Fibroblast of the aortic adventitia (primary cell): ENCODE measurements at regions not wholly inside any gene's neighbourhood (a gene's known extent, or its start where the extent isn't known, plus 50 kb on each side); places are given as distances from the start of the nearest gene placed in this dataset.
A peak's percentile ranks its signal among the peaks of the same experiment; 100 is the strongest.

Experiments used
- DNase-seq: peaks from one replicate; pipeline ENCODE4 v3.0.0-alpha.2; 2010; ENCODE audit warnings: low read depth
- H3K4me3 ChIP-seq: 2 replicates; pipeline ENCODE4 v1.5.1; 2011; ENCODE audit warnings: low read depth, mild to moderate bottlenecking, control low read depth, low read length, moderate library complexity
- TF ChIP-seq, protein P1 (sequence below): IDR thresholded peaks from 2 replicates; pipeline ENCODE4 v1.5.1; 2011; ENCODE audit warnings: mild to moderate bottlenecking, low read length, control low read depth, inconsistent platforms; ENCODE audit not compliant: insufficient read depth

GRCh38 chr5:103435136-103435889 is 127.3 kb downstream of the NUDT12 start:
- DNase-seq: no peak
- H3K4me3 ChIP-seq: no peak overlapping the region
- TF ChIP-seq, protein P1, sequence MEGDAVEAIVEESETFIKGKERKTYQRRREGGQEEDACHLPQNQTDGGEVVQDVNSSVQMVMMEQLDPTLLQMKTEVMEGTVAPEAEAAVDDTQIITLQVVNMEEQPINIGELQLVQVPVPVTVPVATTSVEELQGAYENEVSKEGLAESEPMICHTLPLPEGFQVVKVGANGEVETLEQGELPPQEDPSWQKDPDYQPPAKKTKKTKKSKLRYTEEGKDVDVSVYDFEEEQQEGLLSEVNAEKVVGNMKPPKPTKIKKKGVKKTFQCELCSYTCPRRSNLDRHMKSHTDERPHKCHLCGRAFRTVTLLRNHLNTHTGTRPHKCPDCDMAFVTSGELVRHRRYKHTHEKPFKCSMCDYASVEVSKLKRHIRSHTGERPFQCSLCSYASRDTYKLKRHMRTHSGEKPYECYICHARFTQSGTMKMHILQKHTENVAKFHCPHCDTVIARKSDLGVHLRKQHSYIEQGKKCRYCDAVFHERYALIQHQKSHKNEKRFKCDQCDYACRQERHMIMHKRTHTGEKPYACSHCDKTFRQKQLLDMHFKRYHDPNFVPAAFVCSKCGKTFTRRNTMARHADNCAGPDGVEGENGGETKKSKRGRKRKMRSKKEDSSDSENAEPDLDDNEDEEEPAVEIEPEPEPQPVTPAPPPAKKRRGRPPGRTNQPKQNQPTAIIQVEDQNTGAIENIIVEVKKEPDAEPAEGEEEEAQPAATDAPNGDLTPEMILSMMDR: no peak

DNA sequence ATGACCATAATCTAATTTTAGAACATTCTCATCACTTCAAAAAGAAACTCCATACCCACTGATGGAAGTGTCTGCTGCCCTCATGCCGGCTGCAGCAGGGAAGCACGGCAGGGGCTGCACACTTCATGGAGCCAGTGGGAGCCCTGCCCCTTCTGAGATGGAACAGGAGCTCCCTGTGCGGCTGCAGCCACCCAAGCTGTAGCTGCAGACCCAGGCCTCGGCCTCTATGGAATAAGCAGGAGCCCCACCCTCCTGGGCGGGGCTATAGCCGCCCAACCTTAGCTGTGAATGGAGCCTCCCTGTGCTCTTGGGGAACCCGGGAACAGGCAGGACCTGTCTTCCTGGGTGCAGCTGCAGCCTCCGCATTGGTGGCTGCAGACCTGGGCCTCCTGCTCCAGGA is 128.5 kb downstream of the NUDT12 start:
- no peak overlapping the region for H3K4me3 ChIP-seq
- TF ChIP-seq, protein P1: no peak
- no peak for DNase-seq

GRCh38 chr5:103433211-103433610 is 129.4 kb downstream of the NUDT12 start:
- DNase-seq: peak; percentile 8
- H3K4me3 ChIP-seq: no peak overlapping the region
- TF ChIP-seq, protein P1: no peak

DNA sequence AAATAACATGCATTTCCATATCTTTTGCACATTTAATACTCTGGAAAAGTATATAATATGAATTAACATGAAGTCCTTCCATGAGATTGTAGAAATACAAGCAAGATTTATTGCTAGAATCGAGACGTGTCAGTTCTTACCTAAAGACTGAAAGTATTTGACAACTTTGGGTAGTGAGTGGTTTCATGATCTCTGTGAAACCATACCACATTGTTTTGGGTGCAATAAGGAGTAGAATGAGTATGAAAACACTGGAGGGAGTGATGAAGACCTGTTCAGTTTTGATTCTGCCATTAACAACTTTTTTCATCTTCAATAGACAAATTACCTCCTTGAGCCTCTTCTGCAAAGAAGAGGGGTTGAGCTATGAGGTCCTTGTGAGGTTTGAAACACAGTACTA is 133.7 kb downstream of the NUDT12 start:
- TF ChIP-seq, protein P1: no peak
- no peak overlapping the region for H3K4me3 ChIP-seq
- DNase-seq: no peak

DNA sequence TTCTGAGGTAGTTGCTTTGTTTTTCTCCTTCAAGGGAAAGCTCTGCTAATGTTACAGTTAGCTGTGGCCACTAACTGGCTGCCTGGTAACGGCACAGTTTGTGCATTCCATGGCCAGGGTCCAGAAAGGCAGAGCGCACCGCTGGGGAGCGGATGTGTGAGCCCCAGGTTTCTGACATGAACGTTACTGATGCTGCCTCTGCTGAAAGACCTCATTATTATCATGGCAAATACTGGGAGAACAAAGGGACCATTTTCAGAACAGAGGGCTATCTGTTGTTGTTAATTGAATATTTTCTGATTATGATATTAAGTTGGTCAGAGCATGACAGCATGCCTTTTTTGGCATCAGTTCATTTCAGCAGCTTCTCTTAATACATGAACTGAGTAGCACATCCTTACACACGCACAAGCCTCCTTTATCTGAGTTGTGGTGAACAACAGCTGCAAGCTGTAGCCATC is 134.1 kb downstream of the NUDT12 start:
- TF ChIP-seq, protein P1: no peak
- DNase-seq: peak; percentile 39
- no peak overlapping the region for H3K4me3 ChIP-seq

- DNase-seq: no peak
- TF ChIP-seq, protein P1: no peak
Observed at GRCh38 chr5:103427326-103427725, 135.3 kb downstream of the NUDT12 start.

More at GRCh38 chr5:103427326-103427725, 135.3 kb downstream of the NUDT12 start:
- H3K4me3 ChIP-seq: no peak overlapping the region
